ENCODE measurements at regions not wholly inside any gene's neighbourhood (a gene's known extent, or its start where the extent isn't known, plus 50 kb on each side); places are given as distances from the start of the nearest gene placed in this dataset.

DNA sequence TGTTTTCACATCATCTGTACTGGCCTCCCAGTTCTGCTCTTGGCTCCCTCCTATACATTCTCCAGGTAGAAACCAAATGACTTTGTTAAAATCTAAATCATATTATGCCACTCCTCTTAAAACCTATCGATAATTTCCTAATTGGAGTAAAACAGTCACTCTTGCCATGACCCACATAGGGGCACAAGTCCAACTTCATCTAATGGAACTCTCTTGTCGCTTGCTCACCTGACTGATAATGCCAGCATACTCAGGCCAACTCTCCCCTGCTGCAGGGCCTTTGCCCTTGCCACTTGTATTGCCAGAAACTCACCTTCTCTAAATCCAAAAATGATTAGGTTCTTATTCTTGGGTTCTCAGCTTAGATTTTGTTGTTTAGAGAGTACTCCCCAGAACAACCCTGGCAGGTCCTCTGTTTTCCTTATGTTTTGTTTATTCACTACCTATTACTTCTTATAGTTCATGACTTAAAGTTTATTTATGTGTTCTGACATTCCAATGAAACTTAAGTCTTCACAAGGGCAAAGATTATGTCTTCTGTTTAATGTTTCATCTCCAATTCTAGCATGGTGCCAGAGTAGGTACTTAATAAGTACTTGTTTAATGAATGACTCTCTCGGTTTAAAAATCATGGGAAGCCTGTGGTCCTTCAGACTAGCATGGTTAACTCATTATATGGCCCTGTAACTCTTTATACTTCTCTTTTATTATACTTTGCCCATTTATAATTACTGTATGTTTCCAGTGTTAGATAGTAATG lies 345.9 kb upstream of the SMIM30 start:
- no peak for DNase-seq (ENCODE audit: low read depth)

DNA sequence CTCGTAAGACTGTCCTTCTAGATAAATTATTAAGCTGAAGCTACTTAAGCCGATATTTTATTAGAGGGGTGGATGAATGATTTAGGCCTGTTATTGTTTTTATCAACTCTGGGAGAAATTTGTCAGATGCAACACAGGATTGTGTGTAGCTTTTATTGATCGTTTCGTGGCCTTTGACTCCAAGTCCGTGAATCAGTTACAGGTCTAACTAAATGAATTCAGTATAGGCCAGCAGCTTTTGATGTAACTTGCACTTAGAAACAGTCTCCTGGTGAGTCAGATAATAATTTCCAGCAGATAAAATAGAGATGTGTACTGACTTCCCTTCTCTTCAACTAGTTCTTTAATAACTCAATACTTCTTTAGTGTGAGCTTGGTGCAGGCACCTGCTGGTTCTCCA lies 341.7 kb upstream of the SMIM30 start:
- DNase-seq (ENCODE audit: low read depth) = no peak

GRCh38 chr7:113456533-113456932 lies 338.2 kb upstream of the SMIM30 start:
- no peak for DNase-seq (ENCODE audit: low read depth)

- no peak for DNase-seq (ENCODE audit: low read depth)
Measured at GRCh38 chr7:113454597-113455169, 336.3 kb upstream of the SMIM30 start.

GRCh38 chr7:113452245-113452644 lies 333.9 kb upstream of the SMIM30 start:
- no peak for DNase-seq (ENCODE audit: low read depth)

DNA sequence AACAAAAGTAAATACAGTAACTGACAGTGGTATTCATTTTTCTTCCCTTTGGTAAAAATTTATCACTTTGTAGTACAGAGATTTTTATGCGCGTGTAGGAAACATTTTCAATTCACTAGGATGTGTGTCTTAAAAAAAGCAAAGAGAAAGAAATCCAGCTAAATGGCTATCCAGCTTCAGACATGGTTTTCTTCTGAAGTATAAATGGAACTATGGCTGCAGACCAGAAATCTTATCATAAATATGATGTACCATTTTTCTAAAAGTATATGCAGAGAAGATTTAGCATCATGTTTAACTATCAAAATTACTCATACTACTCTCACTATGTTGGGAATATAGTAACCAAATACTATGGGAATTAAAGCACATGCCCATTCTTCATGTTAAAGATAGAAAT lies 328.4 kb upstream of the SMIM30 start:
- DNase-seq (ENCODE audit: low read depth) = no peak

GRCh38 chr7:113446391-113446790 lies 328.0 kb upstream of the SMIM30 start:
- DNase-seq (ENCODE audit: low read depth) = no peak

GRCh38 chr7:113444261-113444660 lies 325.9 kb upstream of the SMIM30 start:
- no peak for DNase-seq (ENCODE audit: low read depth)

- no peak for DNase-seq (ENCODE audit: low read depth)
Measured at GRCh38 chr7:113440173-113440572, 321.8 kb upstream of the SMIM30 start.

- no peak for DNase-seq (ENCODE audit: low read depth)
Measured at GRCh38 chr7:113431406-113431805, 313.1 kb upstream of the SMIM30 start.

GRCh38 chr7:113424185-113424817 lies 305.9 kb upstream of the SMIM30 start:
- no peak for DNase-seq (ENCODE audit: low read depth)

GRCh38 chr7:113421696-113422330 lies 303.5 kb upstream of the SMIM30 start:
- DNase-seq (ENCODE audit: low read depth) = peak; percentile 74

- DNase-seq (ENCODE audit: low read depth) = no peak
Measured at GRCh38 chr7:113414401-113415035, 296.2 kb upstream of the SMIM30 start.

DNA sequence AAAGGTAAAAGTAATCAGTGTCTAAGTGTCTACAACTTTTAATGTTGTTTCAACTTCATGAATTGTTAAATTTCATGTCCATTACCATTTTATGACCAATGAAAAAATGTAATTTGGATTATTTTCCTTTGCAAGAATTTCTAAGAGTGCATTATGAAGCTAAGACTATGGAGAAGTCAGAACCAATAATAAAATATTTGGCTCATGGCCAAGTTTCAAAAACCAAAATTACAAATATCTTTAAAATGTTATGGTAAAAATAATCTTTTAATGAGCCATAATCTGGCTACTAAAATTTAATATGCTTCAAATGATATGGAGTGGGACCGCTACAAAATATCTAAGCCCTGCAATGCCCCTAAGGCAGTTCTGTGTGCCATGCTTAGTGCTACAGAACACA lies 294.1 kb upstream of the SMIM30 start:
- no peak for DNase-seq (ENCODE audit: low read depth)

- DNase-seq (ENCODE audit: low read depth) = no peak
Measured at GRCh38 chr7:113410796-113411195, 292.4 kb upstream of the SMIM30 start.

GRCh38 chr7:113408999-113409398 lies 290.6 kb upstream of the SMIM30 start:
- no peak for DNase-seq (ENCODE audit: low read depth)

- DNase-seq (ENCODE audit: low read depth) = no peak
Measured at GRCh38 chr7:113405296-113406056, 287.1 kb upstream of the SMIM30 start.

DNA sequence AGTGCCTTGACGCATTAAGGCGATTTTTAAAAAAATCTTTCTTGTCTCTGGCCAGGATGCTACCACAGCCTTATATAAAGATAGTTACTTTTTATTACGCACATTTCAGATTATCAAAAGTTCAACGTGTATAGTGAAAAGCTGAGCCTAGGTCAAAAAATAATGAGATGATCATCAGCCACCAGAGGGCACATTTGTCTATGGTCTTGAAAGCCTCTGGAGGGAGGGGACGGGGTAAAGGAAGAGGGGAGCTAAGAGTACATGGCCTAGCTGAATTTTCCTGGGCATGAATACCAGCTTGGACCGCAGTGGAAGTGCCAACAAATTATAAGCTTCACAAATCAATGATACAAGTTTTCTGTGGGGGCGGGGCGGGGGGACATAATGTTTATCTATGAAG lies 285.9 kb upstream of the SMIM30 start:
- DNase-seq (ENCODE audit: low read depth) = peak; percentile 6

DNA sequence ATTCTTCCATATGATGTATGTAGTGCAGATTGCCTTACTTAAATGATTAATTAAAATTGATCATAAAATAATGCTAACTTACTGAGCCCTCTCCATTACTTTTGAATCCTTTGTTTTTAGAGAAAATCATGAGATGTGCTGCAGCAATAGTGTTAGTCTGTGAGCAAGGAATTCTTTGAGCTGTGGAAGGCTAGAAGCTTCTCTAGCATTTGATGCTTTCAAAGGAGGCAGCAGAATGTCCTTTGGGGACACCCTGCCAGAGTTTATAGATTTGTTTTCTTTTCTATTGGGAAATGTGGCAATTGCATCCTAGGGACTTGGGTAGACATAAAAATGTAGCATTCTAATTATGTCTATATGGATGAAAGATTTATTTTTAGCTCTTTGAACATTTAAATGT lies 284.1 kb upstream of the SMIM30 start:
- no peak for DNase-seq (ENCODE audit: low read depth)

GRCh38 chr7:113402005-113402404 lies 283.7 kb upstream of the SMIM30 start:
- DNase-seq (ENCODE audit: low read depth) = no peak

DNA sequence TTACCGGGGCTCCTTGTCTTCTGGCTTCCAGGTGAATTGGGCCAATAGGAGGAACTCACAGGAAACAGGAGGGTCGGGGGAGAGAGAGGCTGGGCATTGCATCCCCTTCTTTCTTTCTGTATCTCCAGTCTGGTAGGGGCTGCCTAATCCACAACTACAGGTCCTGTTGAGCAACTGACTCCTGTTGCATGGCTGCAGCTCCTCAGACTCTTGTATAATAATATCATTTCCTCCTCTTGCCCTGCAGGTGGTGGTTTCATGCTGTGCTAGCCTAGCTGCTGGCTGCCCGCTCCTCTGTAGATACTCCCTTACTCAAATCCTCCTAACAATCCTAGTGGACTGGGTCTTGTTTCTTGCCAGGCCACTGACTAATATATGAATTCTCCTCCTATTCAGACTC lies 276.5 kb upstream of the SMIM30 start:
- no peak for DNase-seq (ENCODE audit: low read depth)
